Islet precursor cell (in vitro differentiated cells): ENCODE measurements at regions not wholly inside any gene's neighbourhood (a gene's known extent, or its start where the extent isn't known, plus 50 kb on each side); places are given as distances from the start of the nearest gene placed in this dataset.

Experiments used
- DNase-seq: peaks from one replicate; pipeline ENCODE4 v3.0.0-alpha.2; 2018

- DNase-seq: no peak
Observed at GRCh38 chr6:142561511-142562265, 259.9 kb downstream of the ADGRG6 start.

GRCh38 chr6:142562865-142563264, 261.1 kb downstream of the ADGRG6 start:
- no peak for DNase-seq

GRCh38 chr6:142566628-142567396, 265.0 kb downstream of the ADGRG6 start:
- DNase-seq: peak; percentile 79

GRCh38 chr6:142567461-142567860, 265.7 kb downstream of the ADGRG6 start:
- no peak for DNase-seq

DNA sequence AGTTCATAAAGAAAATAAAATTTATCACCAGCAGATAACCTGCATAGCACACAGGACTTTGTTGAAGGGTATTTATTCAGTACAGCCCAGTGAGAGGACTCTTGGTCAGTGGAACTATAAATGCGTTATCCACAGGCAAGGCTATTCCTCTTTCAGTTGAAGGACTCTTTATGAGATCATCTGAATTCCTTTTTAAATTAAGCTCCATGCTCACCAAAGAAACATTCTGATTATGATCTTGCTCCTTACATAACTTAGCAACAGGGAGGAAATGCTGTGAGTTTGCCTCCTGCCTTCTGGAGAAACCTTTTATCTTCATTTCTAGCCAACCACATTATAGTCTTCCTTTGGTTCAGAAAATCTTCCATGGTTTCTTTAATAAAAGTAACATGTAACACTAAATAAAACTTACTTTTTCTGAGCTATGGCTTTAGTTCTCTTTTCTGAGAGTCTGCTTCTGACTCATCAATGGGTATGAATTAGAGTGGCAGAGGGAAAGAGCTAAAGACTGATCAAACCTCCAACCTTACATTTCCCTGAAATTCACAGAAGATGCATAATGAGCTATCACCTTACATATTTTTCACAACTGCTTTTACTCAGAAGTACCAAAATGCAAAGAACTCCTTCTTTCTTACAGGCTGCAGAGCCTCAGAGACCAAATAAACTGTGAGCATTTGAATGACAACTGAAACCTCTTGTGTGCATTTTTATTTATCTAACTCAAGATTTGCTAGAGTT, 267.2 kb downstream of the ADGRG6 start:
- no peak for DNase-seq

GRCh38 chr6:142569676-142570075, 267.9 kb downstream of the ADGRG6 start:
- DNase-seq: no peak

- DNase-seq: peak; percentile 65
Observed at GRCh38 chr6:142570221-142570671, 268.4 kb downstream of the ADGRG6 start.

GRCh38 chr6:142592876-142593275, 291.1 kb downstream of the ADGRG6 start:
- DNase-seq: no peak

DNA sequence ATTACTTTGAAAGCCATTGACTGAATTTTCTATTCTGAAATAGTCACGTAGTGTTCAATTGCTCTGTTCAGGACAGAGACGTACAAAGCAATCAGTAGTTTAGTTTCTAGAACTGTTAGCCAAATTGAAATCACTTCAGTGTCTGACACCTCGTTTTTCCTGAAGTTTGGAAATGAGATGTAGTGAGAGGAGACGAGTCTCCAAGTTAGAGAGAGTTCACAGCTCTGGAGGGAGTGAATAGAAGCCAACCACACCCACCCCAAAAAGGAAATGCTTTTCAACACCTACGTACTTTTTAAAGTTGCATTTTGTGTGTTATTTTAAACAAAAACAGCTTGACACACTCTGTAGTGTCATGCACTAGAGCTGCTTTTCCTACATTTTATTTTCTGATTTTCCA, 296.0 kb downstream of the ADGRG6 start:
- DNase-seq: no peak

- no peak for DNase-seq
Observed at GRCh38 chr6:142601427-142601826, 299.6 kb downstream of the ADGRG6 start.

DNA sequence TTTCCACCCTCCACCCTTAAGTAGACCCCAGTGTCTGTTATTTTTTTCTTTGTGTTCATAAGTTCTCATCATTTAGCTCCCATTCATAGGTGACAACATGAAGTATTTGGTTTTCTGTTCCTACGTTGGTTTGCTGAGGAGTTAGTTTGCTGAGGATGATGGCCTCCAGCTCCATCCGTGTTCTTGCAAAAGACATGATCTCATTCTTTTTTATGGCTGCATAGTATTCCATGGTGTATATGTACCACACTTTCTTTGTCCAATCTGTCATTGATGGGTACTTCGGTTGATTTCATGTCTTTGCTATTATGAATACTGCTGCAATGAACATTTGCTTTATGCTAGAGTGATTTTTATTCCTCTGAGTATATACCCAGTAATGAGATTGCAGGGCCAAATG, 301.2 kb downstream of the ADGRG6 start:
- DNase-seq: no peak

GRCh38 chr6:142605922-142606485, 304.2 kb downstream of the ADGRG6 start:
- no peak for DNase-seq

GRCh38 chr6:142612956-142613355, 311.1 kb downstream of the ADGRG6 start:
- DNase-seq: no peak

- peak; percentile 57 for DNase-seq
Observed at GRCh38 chr6:142613981-142614380, 312.2 kb downstream of the ADGRG6 start.

DNA sequence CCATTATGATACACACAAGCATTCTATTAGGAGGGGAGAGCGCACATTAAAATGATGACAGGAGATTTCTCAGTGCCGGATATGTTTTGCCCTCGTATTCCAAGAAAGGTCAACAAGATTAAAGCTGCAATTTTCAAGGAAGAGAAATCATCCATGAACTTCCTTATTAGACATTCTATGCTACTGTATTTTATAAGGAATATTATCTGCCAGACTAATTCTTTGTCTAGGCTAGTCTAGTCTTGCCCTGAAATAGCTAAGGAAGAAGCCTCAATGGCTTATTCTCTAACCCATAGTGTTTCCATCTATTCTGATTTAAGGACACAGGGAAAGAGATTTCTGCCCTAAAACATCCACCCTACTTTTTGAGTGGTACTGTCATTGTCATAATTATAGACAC, 315.4 kb downstream of the ADGRG6 start:
- DNase-seq: no peak

- no peak for DNase-seq
Observed at GRCh38 chr6:142621822-142622221, 320.0 kb downstream of the ADGRG6 start.

GRCh38 chr6:142624978-142625715, 319.8 kb downstream of the HIVEP2 start:
- no peak for DNase-seq

DNA sequence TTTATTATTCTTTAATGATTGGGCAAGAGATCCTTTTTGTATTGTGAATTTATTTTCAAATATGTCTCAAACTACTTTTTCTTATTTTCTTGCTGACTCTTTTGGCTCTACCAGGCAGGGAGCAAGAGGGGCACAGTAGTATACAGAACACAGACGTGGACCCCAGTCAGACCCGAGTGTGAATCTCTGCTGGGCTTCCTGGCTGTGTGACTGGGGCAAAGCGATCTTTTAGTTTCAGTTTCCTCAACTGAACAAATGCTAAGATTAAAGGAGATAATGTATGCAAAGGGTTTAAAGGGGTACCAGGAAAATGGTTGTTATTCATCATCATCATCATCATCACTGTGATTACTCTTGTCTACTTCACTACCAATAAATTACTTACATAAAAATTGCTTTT, 317.5 kb downstream of the HIVEP2 start:
- DNase-seq: no peak

- DNase-seq: no peak
Observed at GRCh38 chr6:142631517-142632385, 313.2 kb downstream of the HIVEP2 start.

DNA sequence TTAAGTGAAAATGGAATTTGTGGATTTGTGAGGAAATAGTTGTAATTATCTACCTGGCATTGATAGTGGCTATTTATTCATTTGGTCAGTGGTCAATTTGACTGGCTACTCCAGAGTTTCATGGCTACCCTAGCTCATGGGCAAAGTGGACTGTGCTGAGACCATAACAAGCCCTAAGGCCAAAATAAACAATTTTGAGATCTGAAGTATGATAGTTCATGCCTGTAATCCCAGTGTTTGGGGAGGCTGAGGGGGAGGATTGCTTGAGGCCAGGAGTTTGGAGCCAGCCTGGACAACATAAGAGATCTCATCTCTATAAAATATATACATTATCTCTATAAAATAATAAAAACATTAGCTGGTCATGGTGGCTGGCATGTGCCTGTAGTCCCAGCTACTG, 311.7 kb downstream of the HIVEP2 start:
- no peak for DNase-seq

DNA sequence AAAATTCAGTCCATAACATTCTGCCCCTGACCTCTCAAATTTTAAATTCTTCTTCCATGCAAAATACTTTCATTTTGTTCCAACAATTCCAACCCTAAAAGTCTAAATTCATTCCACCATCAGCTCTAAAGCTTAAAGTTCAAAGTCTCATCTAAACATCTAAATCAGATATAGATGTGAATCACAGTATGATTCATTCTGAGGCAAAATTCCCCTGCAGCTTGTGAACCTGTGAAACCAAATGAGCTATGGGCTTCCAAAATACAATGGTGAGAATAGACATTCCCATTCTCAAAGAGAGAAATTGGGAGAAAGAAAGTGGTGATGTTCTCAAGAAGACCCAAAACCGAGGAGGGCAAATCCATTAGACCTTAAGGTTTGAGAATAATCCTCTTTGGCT, 309.8 kb downstream of the HIVEP2 start:
- DNase-seq: no peak
